LoVo (cell line): ENCODE measurements at regions not wholly inside any gene's neighbourhood (a gene's known extent, or its start where the extent isn't known, plus 50 kb on each side); places are given as distances from the start of the nearest gene placed in this dataset.
A peak's percentile ranks its signal among the peaks of the same experiment; 100 is the strongest.

Experiments
- DNase-seq: peaks from one replicate; pipeline ENCODE4 v3.0.0-alpha.2; 2016; ENCODE audit warnings: low spot score

- DNase-seq, result no peak
Observed at GRCh38 chr21:41671212-41671762, 95.6 kb downstream of the RIPK4 start.

- DNase-seq, result no peak
Observed at GRCh38 chr21:41670056-41670805, 96.6 kb downstream of the RIPK4 start.

GRCh38 chr21:41669533-41669830, 97.4 kb downstream of the RIPK4 start:
- DNase-seq, result no peak

GRCh38 chr21:41668686-41669532, 97.9 kb downstream of the RIPK4 start:
- DNase-seq, result no peak

GRCh38 chr21:41668051-41668541, 98.8 kb downstream of the RIPK4 start:
- DNase-seq, result no peak

GRCh38 chr21:41667136-41667535, 99.7 kb downstream of the RIPK4 start:
- no peak for DNase-seq

GRCh38 chr21:41666641-41667081, 100.2 kb downstream of the RIPK4 start:
- DNase-seq, result no peak

- no peak for DNase-seq
Observed at GRCh38 chr21:41665766-41666595, 100.9 kb downstream of the RIPK4 start.

GRCh38 chr21:41664881-41665765, 101.7 kb downstream of the RIPK4 start:
- peak; percentile 32 for DNase-seq

GRCh38 chr21:41663805-41664788, 102.8 kb downstream of the RIPK4 start:
- peak; percentile 85 for DNase-seq

GRCh38 chr21:41662761-41663160, 104.1 kb downstream of the RIPK4 start:
- DNase-seq, result no peak

- no peak for DNase-seq
Observed at GRCh38 chr21:41662161-41662560, 104.7 kb downstream of the RIPK4 start.

- no peak for DNase-seq
Observed at GRCh38 chr21:41660748-41661147, 106.1 kb downstream of the RIPK4 start.

GRCh38 chr21:41659791-41660560, 106.9 kb downstream of the RIPK4 start:
- DNase-seq, result no peak

- no peak for DNase-seq
Observed at GRCh38 chr21:41656946-41657525, 109.8 kb downstream of the RIPK4 start.

- DNase-seq, result no peak
Observed at GRCh38 chr21:41655259-41655658, 111.6 kb downstream of the RIPK4 start.

GRCh38 chr21:41653954-41654491, 112.8 kb downstream of the RIPK4 start:
- no peak for DNase-seq

GRCh38 chr21:41653243-41653953, 113.5 kb downstream of the RIPK4 start:
- no peak for DNase-seq
